ENCODE measurements at regions not wholly inside any gene's neighbourhood (a gene's known extent, or its start where the extent isn't known, plus 50 kb on each side); places are given as distances from the start of the nearest gene placed in this dataset.
"Not testable (repeated sequence)": the region's sequence is repeated elsewhere in the genome, so short reads cannot be mapped to it uniquely, and the experiment has no call there.

DNA sequence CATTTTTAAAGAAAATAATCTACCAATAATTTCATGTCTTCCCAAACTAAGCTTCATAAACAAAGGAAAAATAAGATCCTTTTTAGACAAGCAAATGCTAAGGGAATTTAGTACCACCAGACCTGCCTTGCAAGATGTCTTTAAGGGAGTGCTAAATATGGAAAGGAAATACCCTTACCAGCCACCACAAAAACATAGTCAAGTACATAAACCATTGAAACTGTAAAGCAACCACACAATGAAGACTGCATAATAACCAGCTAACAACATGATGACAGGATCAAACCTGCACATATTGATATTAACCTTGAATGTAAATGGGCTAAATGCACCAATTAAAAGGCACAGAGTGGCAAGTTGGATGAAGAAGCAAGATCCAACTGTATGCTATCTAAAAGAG, 586.5 kb upstream of the NRG3 start:
- DNase-seq, result no peak

GRCh38 chr10:81297292-81297691, 577.7 kb upstream of the NRG3 start:
- DNase-seq, result no peak

GRCh38 chr10:81303656-81304055, 571.3 kb upstream of the NRG3 start:
- DNase-seq, result no peak

DNA sequence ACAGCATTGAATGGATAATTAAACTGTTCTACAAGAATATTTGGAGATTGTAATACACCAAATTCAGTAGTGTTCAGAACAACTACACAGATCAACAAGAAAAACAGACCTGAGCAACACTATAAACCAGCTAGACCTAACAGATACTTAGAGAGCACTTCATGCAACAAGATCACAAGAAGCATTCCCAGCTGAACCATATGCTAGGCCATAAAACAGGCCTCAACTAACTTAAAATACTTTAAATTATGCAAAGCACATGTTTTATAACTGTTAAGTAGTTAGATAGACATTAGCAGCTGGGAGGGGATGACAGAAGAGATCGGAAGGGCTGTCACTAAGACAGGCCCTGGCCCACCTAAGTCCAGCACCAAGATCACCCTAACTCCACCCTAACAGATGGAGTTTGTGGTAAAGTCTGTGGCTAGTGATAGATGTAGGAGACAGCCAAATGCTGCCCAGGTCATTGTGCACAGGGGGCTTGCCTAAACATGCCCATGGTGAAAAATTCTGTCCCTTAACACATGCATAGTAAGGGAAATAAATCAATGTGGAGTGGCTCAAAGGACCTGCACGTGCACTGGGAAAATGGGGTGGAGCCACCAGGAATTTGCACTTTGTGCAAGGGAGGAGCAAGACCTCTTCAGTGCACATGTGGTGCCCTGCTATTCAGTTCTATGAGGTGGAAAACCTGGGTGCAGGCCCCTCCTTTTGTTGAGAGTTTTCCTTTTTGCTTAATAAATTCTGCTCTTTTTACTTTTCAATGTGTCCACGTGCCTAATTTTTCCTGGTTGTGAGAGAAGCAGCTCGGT, 567.8 kb upstream of the NRG3 start:
- DNase-seq, result no peak

DNA sequence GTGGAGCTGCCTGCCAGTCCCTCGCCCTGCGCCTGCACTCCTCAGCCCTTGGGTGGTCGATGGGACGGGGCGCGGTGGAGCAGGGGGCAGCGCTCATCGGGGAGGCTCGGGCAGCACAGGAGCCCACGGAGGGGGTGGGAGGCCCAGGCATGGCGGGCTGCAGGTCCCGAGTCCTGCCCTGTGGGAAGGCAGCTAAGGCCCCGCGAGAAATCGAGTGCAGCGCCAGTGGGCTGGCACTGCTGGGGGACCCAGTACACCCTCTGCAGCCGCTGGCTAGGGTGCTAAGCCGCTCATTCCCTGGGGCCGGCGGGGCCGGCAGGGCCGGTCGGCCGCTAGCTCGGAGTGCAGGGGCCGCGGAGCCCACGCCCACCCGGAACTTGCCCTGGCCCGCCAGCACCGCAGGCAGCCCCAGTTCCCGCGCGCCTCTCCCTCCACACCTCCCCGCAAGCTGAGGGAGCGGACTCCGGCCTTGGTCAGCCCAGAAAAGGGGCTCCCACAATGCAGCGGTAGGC, 565.9 kb upstream of the NRG3 start:
- no peak for DNase-seq

DNA sequence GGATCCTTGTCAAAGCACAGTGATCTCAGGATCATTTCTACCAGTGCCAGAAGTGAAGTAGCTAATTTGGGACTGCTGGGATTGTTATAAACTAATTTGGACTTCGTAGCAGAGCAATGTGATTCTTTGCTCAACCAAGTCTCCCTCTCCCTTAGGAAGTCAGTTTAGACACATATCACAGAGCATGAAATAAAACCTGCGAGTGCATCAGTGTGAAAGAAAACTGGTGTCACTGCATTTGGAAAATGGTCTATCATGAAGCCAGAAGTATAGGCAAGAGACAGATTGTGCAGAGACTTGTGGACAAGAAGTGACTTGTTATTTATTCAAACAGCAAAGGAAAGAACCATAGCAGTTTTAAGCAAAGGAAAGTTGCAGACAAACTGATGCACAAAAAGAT, 560.5 kb upstream of the NRG3 start:
- no peak for DNase-seq

- no peak for DNase-seq
These were observed 560.0 kb upstream of the NRG3 start for GRCh38 chr10:81315026-81315425.

GRCh38 chr10:81348003-81348402, 527.0 kb upstream of the NRG3 start:
- DNase-seq, result no peak

GRCh38 chr10:81367132-81367531, 507.9 kb upstream of the NRG3 start:
- no peak for DNase-seq

- no peak for DNase-seq
These were observed 488.2 kb upstream of the NRG3 start for GRCh38 chr10:81386817-81387216.

DNA sequence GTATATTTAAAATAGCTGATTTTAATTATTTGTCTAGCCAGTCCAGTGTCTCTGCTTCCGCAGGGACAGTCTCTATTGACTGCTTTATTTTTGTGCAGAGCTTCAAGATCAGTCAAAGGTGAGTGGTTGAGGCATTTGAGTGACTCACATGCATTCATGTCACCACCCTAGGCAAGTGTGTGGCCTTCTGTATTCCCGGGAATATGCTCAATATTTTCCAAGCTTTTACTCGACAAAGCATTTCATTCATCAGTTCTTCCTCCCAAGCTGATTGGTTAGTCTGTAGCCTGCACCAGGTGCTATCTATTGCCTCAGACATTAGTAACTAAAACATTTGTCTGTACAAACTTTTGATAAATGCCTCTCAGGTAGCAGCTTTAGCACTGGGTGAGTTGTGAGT, 471.5 kb upstream of the NRG3 start:
- DNase-seq, result no peak

- no peak for DNase-seq
These were observed 469.6 kb upstream of the NRG3 start for GRCh38 chr10:81405399-81405798.

GRCh38 chr10:81414038-81414437, 461.0 kb upstream of the NRG3 start:
- no peak for DNase-seq

DNA sequence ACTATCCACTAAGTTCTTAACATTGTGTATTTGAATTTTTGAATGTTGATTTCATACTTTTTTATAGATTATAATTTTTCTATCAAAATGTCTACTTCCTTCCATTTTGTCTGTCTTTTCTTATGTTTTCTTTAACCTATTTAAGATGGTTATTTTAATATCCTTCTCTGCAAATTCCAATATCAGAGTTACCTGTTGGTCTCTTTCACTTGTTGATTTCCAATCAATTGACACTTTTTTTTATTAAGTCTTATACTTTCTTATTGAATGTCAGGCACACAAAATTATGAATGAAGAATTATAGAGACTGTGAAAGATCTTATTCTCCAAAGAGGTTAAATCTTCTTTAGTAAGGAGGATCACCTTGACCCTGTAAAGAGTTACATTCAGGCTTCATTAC, 448.3 kb upstream of the NRG3 start:
- DNase-seq, result no peak

DNA sequence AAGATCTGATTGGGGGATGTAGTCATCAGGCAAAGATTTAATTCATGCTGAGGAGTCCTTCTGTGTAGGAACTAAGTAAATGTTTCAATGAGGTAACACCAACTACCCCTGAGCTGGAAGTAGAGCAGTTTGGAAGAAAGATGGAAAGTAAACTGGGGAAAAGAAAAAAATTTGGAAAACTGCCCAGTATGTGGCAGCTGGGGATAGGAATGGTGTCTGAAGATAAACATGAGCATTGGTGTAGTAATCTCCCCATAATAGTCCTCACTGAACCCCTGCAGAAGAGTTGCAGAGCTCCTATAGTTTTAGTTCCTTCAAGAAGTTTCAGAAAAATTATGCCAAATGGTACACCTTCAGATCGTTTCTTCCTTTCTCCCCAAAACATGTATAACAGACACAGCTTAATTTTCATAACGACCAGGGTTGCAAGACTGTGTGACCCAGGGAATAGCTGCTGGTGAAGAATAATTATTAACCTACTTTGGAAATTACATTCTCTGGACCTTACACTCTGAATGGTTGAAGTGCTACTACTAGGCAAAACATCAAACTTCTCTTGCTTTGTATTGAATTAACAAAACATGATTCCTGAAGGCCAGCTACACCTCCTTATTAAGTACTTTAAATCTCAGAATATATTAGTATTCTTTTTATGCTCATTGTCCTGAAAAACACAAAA, 446.4 kb upstream of the NRG3 start:
- DNase-seq, result no peak

- no peak for DNase-seq
These were observed 435.5 kb upstream of the NRG3 start for GRCh38 chr10:81439445-81439844.

- not testable (repeated sequence) for DNase-seq
These were observed 433.4 kb upstream of the NRG3 start for GRCh38 chr10:81441624-81442023.

DNA sequence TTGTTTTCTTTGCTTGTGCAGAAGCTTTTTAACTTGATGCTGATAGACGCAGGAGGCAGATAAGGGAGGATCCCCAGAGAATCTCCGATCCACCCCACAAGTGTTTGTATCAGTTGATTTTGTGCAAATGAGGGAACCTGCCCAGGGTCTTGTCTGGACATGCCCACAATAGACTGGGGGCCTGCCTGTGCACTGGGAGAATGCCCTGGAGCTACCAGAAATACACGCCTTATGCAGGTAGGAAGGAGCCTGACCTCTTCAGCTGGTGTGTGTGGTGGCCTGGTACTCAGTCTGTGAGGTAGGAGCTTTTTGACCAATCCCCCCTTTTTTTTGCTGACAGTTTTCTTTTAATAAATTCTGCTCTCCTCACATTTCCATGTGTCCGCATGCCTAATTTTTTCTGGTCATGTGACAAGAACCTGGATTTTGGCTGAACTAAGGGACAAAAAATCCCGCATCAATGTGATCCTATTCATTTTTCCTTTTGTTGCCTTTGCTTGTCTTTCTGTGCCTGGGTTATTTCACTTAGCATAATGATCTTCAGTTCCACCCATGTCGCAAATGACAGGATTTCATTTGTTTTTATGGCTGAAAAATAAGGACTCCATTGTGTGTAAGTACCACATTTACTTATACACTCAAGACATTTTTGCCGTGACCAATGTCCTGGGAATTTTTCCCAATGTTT, 430.6 kb upstream of the NRG3 start:
- DNase-seq, result no peak

DNA sequence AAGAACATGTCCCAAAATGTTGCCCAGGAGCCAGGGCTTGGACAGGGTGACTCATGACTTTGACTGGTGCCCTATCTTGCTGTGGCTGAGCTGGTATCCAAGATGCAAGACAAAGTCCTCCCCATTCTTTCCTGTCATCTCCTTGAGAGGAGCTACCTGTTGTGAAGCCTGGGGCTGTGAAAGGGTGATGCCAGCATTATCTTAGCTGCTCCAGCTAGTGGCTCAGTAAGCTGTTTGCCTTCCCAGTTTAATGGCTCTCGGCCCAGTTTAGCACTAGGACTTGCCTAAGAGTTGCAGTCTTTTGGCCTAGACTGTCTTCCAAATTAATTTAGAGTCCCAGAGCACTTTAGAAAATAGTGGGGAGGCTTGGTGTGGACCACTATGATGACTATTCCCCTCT, 424.3 kb upstream of the NRG3 start:
- no peak for DNase-seq

- no peak for DNase-seq
These were observed 402.0 kb upstream of the NRG3 start for GRCh38 chr10:81472927-81473470.

- no peak for DNase-seq
These were observed 401.2 kb upstream of the NRG3 start for GRCh38 chr10:81473755-81474154.

- no peak for DNase-seq
These were observed 395.7 kb upstream of the NRG3 start for GRCh38 chr10:81479316-81479715.

DNA sequence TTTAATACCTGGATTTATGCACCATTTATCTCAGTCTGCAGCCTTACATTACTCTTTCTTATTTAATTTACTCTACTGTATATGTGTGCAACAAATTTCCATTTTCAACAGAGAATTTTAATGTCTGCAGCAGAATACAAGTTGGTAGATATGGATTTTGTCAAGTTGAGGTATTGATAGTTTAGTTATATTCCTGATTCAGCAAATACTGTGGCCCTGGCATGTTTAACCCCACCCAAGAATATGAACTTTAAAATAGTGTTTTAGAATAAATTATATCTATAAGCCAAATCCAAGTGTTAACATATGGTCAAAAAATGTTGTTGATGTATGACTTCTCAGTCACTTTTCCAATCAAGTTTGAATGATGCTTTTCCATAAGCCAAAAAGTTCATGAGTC, 378.4 kb upstream of the NRG3 start:
- DNase-seq, result no peak

All from NCI-H2227 treated with DMSO at 0.1 percent for 48 hours (cell line).